Spleen (tissue), 7 donors: ENCODE measurements at regions not wholly inside any gene's neighbourhood (a gene's known extent, or its start where the extent isn't known, plus 50 kb on each side); places are given as distances from the start of the nearest gene placed in this dataset.

Experiments
- CTCF ChIP-seq, 11 experiments: fragments of 200-600 bp in 7 of 11; fragments of 450-650 bp in 4 of 11; sonication (generic) in 4 of 11; IDR thresholded peaks in 8 of 11; conservative IDR thresholded peaks in 3 of 11; 1 replicate in 7 of 11; 2 replicates in 4 of 11; pipeline versions ENCODE4 v1.4.0 to v1.8.0; 2016 to 2021; ENCODE audit warnings: antibody characterized with exemption in 11 of 11, inconsistent platforms in 4 of 11, mild to moderate bottlenecking in 1 of 11
- POLR2A ChIP-seq, 3 donors: fragments of 450-650 bp; IDR thresholded peaks; one replicate each; pipeline ENCODE4 v1.5.1; 2017; ENCODE audit warnings: antibody characterized with exemption in 3 of 3, mild to moderate bottlenecking in 1 of 3
- donor health status: DM: no; HTN: no; CAD: no; lungs with moderate emphysema.
- donor health status: DM: no; HTN: no; CAD: no.
- donor health status: DM: no; HTN: no; CAD: no.

- TF ChIP-seq POLR2A (IDR thresholded peaks at IDR 0.05): no peak
- TF ChIP-seq CTCF (IDR thresholded peaks at IDR 0.05 in 8 of 11, conservative IDR thresholded peaks at IDR 0.05 in 3 of 11): no peak
These were observed 237.2 kb upstream of the PUDP start for GRCh38 chrX:7385131-7385530.
